ENCODE measurements at regions not wholly inside any gene's neighbourhood (a gene's known extent, or its start where the extent isn't known, plus 50 kb on each side); places are given as distances from the start of the nearest gene placed in this dataset.

DNA sequence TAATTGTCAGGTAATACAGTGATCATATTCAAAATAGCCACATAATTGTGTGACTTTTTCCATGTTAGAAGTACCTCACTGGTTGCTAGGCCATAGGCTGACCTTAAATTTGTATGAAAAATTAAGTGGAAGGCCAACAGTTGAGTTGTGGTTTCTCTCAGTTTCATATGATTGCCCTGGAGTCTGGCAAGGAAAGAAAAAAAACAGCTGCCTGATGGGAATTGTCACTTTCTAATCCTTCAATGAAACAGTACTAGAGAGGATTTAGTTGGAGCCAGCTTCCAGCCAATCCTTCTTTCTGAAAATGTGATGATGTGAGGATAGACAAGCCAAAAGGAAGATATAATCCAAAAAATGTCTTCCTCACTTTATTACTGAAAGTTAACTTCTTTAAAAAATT, 113.6 kb downstream of the ALX1 start:
- TF ChIP-seq POLR2AphosphoS5 (IDR thresholded peaks at IDR 0.05) (no peak), POLR2A (IDR thresholded peaks at IDR 0.05) (no peak)
- TF ChIP-seq, protein P1, sequence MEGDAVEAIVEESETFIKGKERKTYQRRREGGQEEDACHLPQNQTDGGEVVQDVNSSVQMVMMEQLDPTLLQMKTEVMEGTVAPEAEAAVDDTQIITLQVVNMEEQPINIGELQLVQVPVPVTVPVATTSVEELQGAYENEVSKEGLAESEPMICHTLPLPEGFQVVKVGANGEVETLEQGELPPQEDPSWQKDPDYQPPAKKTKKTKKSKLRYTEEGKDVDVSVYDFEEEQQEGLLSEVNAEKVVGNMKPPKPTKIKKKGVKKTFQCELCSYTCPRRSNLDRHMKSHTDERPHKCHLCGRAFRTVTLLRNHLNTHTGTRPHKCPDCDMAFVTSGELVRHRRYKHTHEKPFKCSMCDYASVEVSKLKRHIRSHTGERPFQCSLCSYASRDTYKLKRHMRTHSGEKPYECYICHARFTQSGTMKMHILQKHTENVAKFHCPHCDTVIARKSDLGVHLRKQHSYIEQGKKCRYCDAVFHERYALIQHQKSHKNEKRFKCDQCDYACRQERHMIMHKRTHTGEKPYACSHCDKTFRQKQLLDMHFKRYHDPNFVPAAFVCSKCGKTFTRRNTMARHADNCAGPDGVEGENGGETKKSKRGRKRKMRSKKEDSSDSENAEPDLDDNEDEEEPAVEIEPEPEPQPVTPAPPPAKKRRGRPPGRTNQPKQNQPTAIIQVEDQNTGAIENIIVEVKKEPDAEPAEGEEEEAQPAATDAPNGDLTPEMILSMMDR (IDR thresholded peaks at IDR 0.05), result no peak
